PC-3 (cell line): ENCODE measurements at regions not wholly inside any gene's neighbourhood (a gene's known extent, or its start where the extent isn't known, plus 50 kb on each side); places are given as distances from the start of the nearest gene placed in this dataset.

Experiments used
- EZH2 ChIP-seq: fragments of 300-600 bp; sonication (generic); IDR thresholded peaks from one replicate; pipeline ENCODE4 v1.6.1; 2017; ENCODE audit warnings: antibody characterized with exemption, mild to moderate bottlenecking, low read length; ENCODE audit not compliant: unreplicated experiment
- EZH2phosphoT487 ChIP-seq: fragments of 300-600 bp; sonication (generic); IDR thresholded peaks from 2 replicates; pipeline ENCODE4 v1.6.1; 2018; ENCODE audit warnings: mild to moderate bottlenecking, antibody characterized with exemption, low read length, borderline replicate concordance
- TF ChIP-seq, protein P1 (sequence below): fragments of 300-600 bp; sonication (generic); conservative IDR thresholded peaks from 2 replicates; pipeline ENCODE4 v1.5.1; 2017; ENCODE audit warnings: antibody characterized with exemption, low read depth, mild to moderate bottlenecking, low read length

DNA sequence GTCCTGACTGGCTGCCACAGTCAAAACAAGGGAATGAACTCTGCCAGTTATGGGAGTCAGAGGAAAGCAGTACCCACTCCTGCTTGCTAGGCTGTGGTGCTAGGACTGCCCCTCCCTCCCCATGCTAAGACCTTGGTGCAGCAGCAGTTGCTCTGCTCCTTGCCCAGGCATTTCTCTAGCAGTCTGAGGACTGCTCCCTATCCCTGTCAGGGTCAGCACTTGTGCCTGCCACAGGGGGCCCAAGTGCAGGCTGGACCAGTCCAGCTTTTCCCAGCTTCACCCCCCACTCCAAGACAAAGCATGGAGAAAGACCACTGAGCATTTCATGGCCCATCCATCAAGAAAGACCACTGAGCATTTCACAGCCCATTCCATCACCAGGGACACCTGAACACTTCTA lies 305.8 kb upstream of the CLEC14A start:
- TF ChIP-seq, protein P1, sequence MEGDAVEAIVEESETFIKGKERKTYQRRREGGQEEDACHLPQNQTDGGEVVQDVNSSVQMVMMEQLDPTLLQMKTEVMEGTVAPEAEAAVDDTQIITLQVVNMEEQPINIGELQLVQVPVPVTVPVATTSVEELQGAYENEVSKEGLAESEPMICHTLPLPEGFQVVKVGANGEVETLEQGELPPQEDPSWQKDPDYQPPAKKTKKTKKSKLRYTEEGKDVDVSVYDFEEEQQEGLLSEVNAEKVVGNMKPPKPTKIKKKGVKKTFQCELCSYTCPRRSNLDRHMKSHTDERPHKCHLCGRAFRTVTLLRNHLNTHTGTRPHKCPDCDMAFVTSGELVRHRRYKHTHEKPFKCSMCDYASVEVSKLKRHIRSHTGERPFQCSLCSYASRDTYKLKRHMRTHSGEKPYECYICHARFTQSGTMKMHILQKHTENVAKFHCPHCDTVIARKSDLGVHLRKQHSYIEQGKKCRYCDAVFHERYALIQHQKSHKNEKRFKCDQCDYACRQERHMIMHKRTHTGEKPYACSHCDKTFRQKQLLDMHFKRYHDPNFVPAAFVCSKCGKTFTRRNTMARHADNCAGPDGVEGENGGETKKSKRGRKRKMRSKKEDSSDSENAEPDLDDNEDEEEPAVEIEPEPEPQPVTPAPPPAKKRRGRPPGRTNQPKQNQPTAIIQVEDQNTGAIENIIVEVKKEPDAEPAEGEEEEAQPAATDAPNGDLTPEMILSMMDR = no peak
- TF ChIP-seq EZH2phosphoT487 = no peak
- TF ChIP-seq EZH2 = no peak
